ENCODE measurements at regions not wholly inside any gene's neighbourhood (a gene's known extent, or its start where the extent isn't known, plus 50 kb on each side); places are given as distances from the start of the nearest gene placed in this dataset.

DNA sequence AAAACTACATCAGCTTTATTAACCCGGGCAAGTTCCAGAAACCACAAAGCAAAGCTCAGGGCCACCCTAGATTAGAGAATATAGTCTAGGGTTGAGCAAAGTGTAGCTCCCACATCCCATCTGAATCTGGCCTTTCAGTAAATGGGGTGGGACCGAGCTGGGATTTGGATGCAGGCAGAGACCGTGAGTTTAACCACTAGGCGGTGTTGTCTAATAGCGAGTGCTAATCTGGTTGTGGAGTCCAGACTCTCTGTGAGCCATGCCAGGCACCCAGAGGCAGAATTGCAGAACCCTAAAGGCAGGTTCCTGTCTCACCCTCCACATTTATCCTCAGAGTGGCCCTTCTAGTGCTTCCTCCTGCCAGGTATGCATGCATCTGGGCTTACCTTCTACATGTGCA is 435.9 kb downstream of the TSN start:
- no peaks in the 10 kb centered on the region for H3K4me1 ChIP-seq (ENCODE audit: control insufficient read depth, insufficient read depth, low read length)
- H3K36me3 ChIP-seq (ENCODE audit: control insufficient read depth in 2 of 2, insufficient read depth in 1 of 2, low read length in 2 of 2), result no peaks in the 10 kb centered on the region
- no peaks in the 10 kb centered on the region for H3K9me3 ChIP-seq (ENCODE audit: control insufficient read depth, insufficient read depth, low read depth, low read length)
- POLR2A ChIA-PET, result no interaction called here
- CTCF ChIA-PET, result interaction anchor here (0.6 to 1.7 kb wide), 3 partner anchors 10 to 103 kb away, joined by 3 to 12 read pairs (median 3); no protein-coding TSS in a partner anchor
- no peak overlapping the region for H3K27ac ChIP-seq (ENCODE audit: extremely low read depth, low read depth, low read length)
- H3K4me3 ChIP-seq (ENCODE audit: low read depth, low read length), result no peak overlapping the region
- TF ChIP-seq ZNF560 (tag by site-specific recombination; IDR thresholded peaks at IDR 0.05; ENCODE audit: borderline replicate concordance) (no peak), ZFHX2 (tag by site-specific recombination; conservative IDR thresholded peaks at IDR 0.05) (no peak), ZBTB48 (tag by site-specific recombination; IDR thresholded peaks at IDR 0.05) (no peak), ZFP69B (tag by site-specific recombination; IDR thresholded peaks at IDR 0.05) (no peak), ZBTB1 (tag by site-specific recombination; IDR thresholded peaks at IDR 0.05) (no peak), ZNF76 (tag by site-specific recombination; IDR thresholded peaks at IDR 0.05; ENCODE audit: borderline replicate concordance, low read depth) (no peak), ZBTB21 (tag by site-specific recombination; IDR thresholded peaks at IDR 0.05) (no peak), ZSCAN16 (tag by site-specific recombination; IDR thresholded peaks at IDR 0.05) (no peak), ZNF654 (tag by site-specific recombination; IDR thresholded peaks at IDR 0.05; ENCODE audit: low read depth) (no peak), PRDM1 (tag by site-specific recombination; IDR thresholded peaks at IDR 0.05) (no peak)
- TF ChIP-seq, protein P1, sequence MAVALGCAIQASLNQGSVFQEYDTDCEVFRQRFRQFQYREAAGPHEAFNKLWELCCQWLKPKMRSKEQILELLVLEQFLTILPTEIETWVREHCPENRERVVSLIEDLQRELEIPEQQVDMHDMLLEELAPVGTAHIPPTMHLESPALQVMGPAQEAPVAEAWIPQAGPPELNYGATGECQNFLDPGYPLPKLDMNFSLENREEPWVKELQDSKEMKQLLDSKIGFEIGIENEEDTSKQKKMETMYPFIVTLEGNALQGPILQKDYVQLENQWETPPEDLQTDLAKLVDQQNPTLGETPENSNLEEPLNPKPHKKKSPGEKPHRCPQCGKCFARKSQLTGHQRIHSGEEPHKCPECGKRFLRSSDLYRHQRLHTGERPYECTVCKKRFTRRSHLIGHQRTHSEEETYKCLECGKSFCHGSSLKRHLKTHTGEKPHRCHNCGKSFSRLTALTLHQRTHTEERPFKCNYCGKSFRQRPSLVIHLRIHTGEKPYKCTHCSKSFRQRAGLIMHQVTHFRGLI (tag by site-specific recombination; IDR thresholded peaks at IDR 0.05), result no peak
- TF ChIP-seq, protein P2, sequence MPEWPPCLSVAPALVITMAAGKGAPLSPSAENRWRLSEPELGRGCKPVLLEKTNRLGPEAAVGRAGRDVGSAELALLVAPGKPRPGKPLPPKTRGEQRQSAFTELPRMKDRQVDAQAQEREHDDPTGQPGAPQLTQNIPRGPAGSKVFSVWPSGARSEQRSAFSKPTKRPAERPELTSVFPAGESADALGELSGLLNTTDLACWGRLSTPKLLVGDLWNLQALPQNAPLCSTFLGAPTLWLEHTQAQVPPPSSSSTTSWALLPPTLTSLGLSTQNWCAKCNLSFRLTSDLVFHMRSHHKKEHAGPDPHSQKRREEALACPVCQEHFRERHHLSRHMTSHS (tag by site-specific recombination; IDR thresholded peaks at IDR 0.05), result no peak
- TF ChIP-seq, protein P3, sequence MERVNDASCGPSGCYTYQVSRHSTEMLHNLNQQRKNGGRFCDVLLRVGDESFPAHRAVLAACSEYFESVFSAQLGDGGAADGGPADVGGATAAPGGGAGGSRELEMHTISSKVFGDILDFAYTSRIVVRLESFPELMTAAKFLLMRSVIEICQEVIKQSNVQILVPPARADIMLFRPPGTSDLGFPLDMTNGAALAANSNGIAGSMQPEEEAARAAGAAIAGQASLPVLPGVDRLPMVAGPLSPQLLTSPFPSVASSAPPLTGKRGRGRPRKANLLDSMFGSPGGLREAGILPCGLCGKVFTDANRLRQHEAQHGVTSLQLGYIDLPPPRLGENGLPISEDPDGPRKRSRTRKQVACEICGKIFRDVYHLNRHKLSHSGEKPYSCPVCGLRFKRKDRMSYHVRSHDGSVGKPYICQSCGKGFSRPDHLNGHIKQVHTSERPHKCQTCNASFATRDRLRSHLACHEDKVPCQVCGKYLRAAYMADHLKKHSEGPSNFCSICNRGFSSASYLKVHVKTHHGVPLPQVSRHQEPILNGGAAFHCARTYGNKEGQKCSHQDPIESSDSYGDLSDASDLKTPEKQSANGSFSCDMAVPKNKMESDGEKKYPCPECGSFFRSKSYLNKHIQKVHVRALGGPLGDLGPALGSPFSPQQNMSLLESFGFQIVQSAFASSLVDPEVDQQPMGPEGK (tag by site-specific recombination; IDR thresholded peaks at IDR 0.05), result no peak
- TF ChIP-seq, protein P4, sequence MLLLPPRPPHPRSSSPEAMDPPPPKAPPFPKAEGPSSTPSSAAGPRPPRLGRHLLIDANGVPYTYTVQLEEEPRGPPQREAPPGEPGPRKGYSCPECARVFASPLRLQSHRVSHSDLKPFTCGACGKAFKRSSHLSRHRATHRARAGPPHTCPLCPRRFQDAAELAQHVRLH (tag by site-specific recombination; IDR thresholded peaks at IDR 0.05), result no peak
- TF ChIP-seq, protein P5, sequence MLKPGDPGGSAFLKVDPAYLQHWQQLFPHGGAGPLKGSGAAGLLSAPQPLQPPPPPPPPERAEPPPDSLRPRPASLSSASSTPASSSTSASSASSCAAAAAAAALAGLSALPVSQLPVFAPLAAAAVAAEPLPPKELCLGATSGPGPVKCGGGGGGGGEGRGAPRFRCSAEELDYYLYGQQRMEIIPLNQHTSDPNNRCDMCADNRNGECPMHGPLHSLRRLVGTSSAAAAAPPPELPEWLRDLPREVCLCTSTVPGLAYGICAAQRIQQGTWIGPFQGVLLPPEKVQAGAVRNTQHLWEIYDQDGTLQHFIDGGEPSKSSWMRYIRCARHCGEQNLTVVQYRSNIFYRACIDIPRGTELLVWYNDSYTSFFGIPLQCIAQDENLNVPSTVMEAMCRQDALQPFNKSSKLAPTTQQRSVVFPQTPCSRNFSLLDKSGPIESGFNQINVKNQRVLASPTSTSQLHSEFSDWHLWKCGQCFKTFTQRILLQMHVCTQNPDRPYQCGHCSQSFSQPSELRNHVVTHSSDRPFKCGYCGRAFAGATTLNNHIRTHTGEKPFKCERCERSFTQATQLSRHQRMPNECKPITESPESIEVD (tag by site-specific recombination; IDR thresholded peaks at IDR 0.05), result no peak

DNA sequence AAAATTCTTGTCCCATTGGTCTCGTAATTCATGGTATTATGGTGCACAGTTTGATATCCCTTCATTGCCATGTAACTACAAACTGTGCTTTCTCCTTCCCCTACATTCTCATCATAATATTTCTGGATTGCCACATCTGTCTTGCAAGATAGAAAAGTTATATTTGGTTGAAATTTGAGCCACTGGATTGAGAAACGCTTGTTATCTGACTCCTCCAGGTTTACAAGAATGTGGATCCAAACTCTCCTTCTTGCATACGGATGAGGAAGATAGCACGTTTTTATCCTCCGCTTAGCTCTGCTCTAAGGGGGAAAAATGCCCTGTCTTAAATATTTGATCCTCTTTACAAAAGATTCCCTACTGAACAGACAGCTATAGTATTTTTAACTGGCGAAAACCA is 438.2 kb downstream of the TSN start:
- Histone ChIP-seq H3K4me1 (ENCODE audit: control insufficient read depth, insufficient read depth, low read length) (no peaks in the 10 kb centered on the region), H3K27ac (ENCODE audit: extremely low read depth, low read depth, low read length) (no peak overlapping the region), H3K36me3 (ENCODE audit: control insufficient read depth in 2 of 2, insufficient read depth in 1 of 2, low read length in 2 of 2) (no peaks in the 10 kb centered on the region), H3K4me3 (ENCODE audit: low read depth, low read length) (no peak overlapping the region), H3K9me3 (ENCODE audit: control insufficient read depth, insufficient read depth, low read depth, low read length) (no peaks in the 10 kb centered on the region)
- ChIA-PET CTCF (interaction anchor here (1.3 kb wide), 1 partner anchor 10 kb away, joined by 3 read pairs; no protein-coding TSS in a partner anchor), POLR2A (no interaction called here)
- TF ChIP-seq ZNF404 (tag by site-specific recombination; IDR thresholded peaks at IDR 0.05) (no peak), ZNF791 (tag by site-specific recombination; IDR thresholded peaks at IDR 0.05) (no peak), GLIS1 (tag by site-specific recombination; IDR thresholded peaks at IDR 0.05) (no peak), GLI4 (tag by site-specific recombination; IDR thresholded peaks at IDR 0.05) (no peak), ZNF121 (tag by site-specific recombination; IDR thresholded peaks at IDR 0.05) (no peak), ZNF664 (tag by site-specific recombination; IDR thresholded peaks at IDR 0.05) (no peak), ZNF202 (tag by site-specific recombination; IDR thresholded peaks at IDR 0.05; ENCODE audit: borderline replicate concordance) (no peak), ZFHX2 (tag by site-specific recombination; conservative IDR thresholded peaks at IDR 0.05) (no peak), ZNF530 (tag by site-specific recombination; IDR thresholded peaks at IDR 0.05; ENCODE audit: low read depth) (no peak), SETDB1 (IDR thresholded peaks at IDR 0.05; ENCODE audit: insufficient read length, low read length) (no peak), ZNF610 (tag by site-specific recombination; IDR thresholded peaks at IDR 0.05; ENCODE audit: borderline replicate concordance) (no peak)
